Neural crest cell (in vitro differentiated cells): ENCODE measurements at regions not wholly inside any gene's neighbourhood (a gene's known extent, or its start where the extent isn't known, plus 50 kb on each side); places are given as distances from the start of the nearest gene placed in this dataset.

Source experiments
- DNase-seq: peaks from one replicate; pipeline ENCODE4 v3.0.0; 2021; ENCODE audit warnings: low read depth, mixed read lengths, low spot score
- H3K27ac Mint-ChIP-seq: one replicate; pipeline ENCODE4 v1.8.0; 2021; ENCODE audit warnings: mild to moderate bottlenecking, mixed read lengths; ENCODE audit not compliant: unreplicated experiment
- H3K27me3 Mint-ChIP-seq: 2 replicates; pipeline ENCODE4 v1.8.0; 2021; ENCODE audit warnings: low read depth, mild to moderate bottlenecking, mixed read lengths
- H3K36me3 Mint-ChIP-seq: 2 replicates; pipeline ENCODE4 v1.8.0; 2021; ENCODE audit warnings: low read depth, mild to moderate bottlenecking, mixed read lengths
- H3K4me1 Mint-ChIP-seq: 2 replicates; pipeline ENCODE4 v1.8.0; 2021; ENCODE audit warnings: mixed read lengths
- H3K4me3 Mint-ChIP-seq: one replicate; pipeline ENCODE4 v1.8.0; 2021; ENCODE audit warnings: mild to moderate bottlenecking, mixed read lengths
- H3K9me3 Mint-ChIP-seq: 2 replicates; pipeline ENCODE4 v1.8.0; 2021; ENCODE audit warnings: mixed read lengths
- TF ChIP-seq, protein P1 (sequence below): fragments of 200-600 bp; sonication (generic); conservative IDR thresholded peaks from 2 replicates; pipeline ENCODE4 v1.5.0; 2021; ENCODE audit warnings: antibody characterized with exemption, mild to moderate bottlenecking

DNA sequence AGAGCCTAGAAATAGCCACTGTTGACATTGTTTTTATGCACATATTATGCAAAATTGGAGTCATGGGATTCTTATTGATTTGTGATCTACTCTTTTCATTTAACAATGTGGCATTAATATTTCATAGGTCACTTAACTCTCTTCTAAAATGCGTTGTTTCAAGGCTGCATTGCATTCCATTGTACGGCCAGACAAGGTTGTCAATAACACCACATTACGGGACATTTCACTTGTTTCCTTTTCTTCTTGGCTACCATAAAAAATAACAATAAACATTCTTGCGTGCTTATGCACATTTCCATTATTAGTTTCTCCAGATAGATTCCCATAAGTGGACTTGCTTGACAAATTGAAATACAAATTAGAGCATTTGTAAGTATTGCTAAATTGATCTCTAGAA lies 120.8 kb upstream of the TMCC3 start:
- Mint-ChIP-seq H3K4me3 (no peak overlapping the region), H3K36me3 (no peaks in the 10 kb centered on the region), H3K27me3 (peaks cover 2% of the 10 kb centered on the region), H3K9me3 (no peaks in the 10 kb centered on the region), H3K4me1 (peaks cover 27% of the 10 kb centered on the region), H3K27ac (no peak overlapping the region)
- no peak for DNase-seq
- TF ChIP-seq, protein P1, sequence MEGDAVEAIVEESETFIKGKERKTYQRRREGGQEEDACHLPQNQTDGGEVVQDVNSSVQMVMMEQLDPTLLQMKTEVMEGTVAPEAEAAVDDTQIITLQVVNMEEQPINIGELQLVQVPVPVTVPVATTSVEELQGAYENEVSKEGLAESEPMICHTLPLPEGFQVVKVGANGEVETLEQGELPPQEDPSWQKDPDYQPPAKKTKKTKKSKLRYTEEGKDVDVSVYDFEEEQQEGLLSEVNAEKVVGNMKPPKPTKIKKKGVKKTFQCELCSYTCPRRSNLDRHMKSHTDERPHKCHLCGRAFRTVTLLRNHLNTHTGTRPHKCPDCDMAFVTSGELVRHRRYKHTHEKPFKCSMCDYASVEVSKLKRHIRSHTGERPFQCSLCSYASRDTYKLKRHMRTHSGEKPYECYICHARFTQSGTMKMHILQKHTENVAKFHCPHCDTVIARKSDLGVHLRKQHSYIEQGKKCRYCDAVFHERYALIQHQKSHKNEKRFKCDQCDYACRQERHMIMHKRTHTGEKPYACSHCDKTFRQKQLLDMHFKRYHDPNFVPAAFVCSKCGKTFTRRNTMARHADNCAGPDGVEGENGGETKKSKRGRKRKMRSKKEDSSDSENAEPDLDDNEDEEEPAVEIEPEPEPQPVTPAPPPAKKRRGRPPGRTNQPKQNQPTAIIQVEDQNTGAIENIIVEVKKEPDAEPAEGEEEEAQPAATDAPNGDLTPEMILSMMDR, result no peak

DNA sequence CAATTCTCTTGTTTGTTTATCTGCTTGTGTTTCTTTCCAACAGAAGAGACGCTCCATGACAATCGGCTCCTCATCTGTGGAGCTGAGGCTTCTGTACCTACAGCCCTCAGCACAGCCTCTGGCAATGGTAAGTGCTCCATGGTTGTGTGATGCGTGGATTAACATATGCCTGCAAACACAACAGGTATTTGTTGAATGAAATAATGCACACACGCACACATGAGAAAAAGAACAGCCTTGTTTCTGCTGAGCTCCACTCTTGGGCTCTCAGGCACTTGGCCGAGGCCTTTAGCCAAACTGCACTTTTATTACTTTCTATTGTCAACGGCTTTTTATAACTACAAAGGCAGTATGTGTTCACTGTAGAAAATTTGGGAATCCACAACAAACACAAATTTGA lies 120.4 kb upstream of the TMCC3 start:
- no peak for DNase-seq
- Mint-ChIP-seq H3K27ac (no peak overlapping the region), H3K9me3 (no peaks in the 10 kb centered on the region), H3K36me3 (no peaks in the 10 kb centered on the region), H3K27me3 (peaks cover 2% of the 10 kb centered on the region), H3K4me1 (peaks cover 27% of the 10 kb centered on the region), H3K4me3 (no peak overlapping the region)
- TF ChIP-seq, protein P1, result no peak

DNA sequence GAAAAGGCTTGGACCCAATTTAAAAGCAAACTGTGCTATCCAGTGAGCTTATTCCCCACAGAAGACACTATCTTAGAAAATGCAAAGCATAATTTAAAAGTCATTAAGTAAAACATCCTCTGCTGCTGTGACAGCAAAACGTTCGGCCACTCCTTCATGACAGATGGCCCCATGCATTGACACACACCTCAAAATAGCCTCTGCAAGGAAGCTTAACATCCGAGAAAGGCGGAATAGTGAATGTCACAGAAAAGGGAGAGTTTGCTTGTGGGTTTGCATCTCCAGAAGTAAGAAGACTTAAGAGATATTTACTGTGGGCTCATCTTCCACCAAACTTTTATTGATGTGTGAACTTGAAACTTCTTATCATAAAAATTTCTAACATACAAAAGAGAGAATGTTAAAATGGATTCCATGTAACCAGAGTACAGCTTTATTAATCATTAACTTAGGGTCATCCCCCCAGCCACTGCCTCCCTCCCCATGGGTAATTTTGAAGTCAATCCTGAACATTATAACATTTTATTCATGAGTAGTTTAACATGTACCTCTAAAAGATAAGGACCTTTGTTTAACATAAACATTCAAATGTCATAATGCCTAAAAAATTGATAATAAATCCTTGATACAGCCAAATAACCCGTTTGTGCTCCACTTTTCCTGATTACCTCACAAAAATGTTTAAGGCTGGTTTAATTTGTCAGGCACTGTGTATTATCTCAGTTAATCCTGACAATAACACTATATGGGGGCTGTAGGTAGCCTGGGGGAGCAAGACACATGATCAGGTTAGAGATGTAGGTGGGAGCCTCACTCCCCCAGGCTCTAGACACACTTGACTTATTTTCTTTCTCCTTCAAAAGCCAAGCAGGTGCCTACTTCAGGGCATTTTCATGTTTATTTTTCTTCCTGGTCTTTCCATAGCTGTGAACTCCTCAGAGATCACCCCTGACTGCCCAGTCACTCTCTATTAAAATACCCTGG lies 119.7 kb upstream of the TMCC3 start:
- DNase-seq, result no peak
- Mint-ChIP-seq H3K36me3 (no peaks in the 10 kb centered on the region), H3K9me3 (no peaks in the 10 kb centered on the region), H3K27me3 (no peaks in the 10 kb centered on the region), H3K4me3 (no peak overlapping the region), H3K27ac (no peak overlapping the region), H3K4me1 (peaks cover 27% of the 10 kb centered on the region)
- TF ChIP-seq, protein P1, result no peak

DNA sequence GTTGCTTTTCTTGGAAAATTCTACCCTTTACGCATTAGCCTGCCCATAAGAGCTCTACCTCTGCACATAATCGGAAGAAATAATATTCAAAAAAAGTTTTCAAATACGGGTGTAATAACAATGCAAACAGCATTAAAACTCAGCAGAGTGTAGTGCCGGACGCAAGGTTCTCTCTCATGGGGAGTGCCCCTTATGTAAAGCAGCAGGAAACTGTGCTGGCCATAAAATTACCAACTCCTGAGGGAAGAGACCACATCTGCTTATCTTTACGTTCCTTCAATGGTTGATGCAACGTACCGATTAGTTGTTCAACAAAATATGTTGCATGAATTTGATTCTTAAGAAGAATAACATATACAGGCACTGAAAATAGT lies 118.7 kb upstream of the TMCC3 start:
- H3K4me1 Mint-ChIP-seq, result peaks cover 27% of the 10 kb centered on the region
- H3K36me3 Mint-ChIP-seq, result no peaks in the 10 kb centered on the region

DNA sequence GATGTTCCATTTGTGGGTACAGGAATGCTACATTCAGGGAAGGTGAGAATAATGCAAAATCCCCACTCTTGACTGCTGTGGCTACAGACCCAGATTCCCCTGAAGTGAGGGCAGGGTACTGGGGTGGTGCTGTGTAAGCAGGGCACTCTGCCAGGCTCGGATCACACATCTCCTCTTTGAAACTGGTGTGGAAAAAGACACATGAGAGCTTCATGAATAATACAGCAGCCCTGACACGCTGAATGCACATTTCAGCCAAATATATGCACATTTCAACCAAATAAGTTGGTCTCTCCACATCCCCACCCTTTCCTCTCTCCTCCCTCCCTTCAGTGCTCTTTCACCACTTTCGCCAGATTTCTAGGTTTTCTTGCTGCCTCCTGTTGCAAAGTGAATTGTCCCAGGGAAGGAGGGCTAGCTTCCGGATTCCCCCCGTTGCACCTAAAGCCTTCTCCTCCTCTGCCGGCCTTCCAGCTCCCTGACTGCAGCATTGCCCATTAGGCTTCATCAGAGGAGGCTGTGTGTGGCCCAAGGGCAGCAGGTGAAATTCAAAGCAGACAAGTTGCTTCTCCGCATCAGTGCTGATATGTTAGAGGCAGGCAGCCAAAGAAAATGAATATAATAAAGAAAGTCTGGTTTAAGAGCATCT lies 118.2 kb upstream of the TMCC3 start:
- TF ChIP-seq, protein P1, result no peak
- H3K27ac Mint-ChIP-seq, result no peak overlapping the region
- H3K9me3 Mint-ChIP-seq, result no peaks in the 10 kb centered on the region
- no peaks in the 10 kb centered on the region for H3K36me3 Mint-ChIP-seq
- DNase-seq, result no peak
- H3K27me3 Mint-ChIP-seq, result no peaks in the 10 kb centered on the region
- H3K4me1 Mint-ChIP-seq, result peaks cover 27% of the 10 kb centered on the region
- H3K4me3 Mint-ChIP-seq, result no peak overlapping the region

More for the DNA sequence above, 118.7 kb upstream of the TMCC3 start:
- Mint-ChIP-seq H3K9me3 (no peaks in the 10 kb centered on the region), H3K4me3 (no peak overlapping the region), H3K27me3 (no peaks in the 10 kb centered on the region), H3K27ac (no peak overlapping the region)
- TF ChIP-seq, protein P1, result no peak
- DNase-seq, result no peak
